Astrocyte (in vitro differentiated cells and primary cell): ENCODE measurements at regions not wholly inside any gene's neighbourhood (a gene's known extent, or its start where the extent isn't known, plus 50 kb on each side); places are given as distances from the start of the nearest gene placed in this dataset.
"Not testable (repeated sequence)": the region's sequence is repeated elsewhere in the genome, so short reads cannot be mapped to it uniquely, and the experiment has no call there.

Experiments
- DNase-seq: peaks from one replicate; pipeline ENCODE4 v3.0.0-alpha.2; 2010; ENCODE audit warnings: low read depth
- FAIRE-seq: peaks from 2 replicates; lab custom pipeline; 2011; peaks lifted over from hg19 to GRCh38; lab: Jason Lieb, UNC
- H2AFZ ChIP-seq: 2 replicates; pipeline ENCODE4 v1.6.0; 2012; ENCODE audit warnings: low read depth, low read length, inconsistent platforms
- H3K27ac ChIP-seq: 2 replicates; pipeline ENCODE4 v1.5.1; 2011; ENCODE audit warnings: low read depth, low read length, inconsistent platforms
- H3K27me3 ChIP-seq: 2 replicates; pipeline ENCODE4 v1.6.0; 2011; ENCODE audit warnings: low read length, inconsistent platforms; ENCODE audit not compliant: insufficient read depth
- H3K36me3 ChIP-seq: 2 replicates; pipeline ENCODE4 v1.5.1; 2011; ENCODE audit warnings: low read length, inconsistent platforms; ENCODE audit not compliant: insufficient read depth
- H3K4me1 ChIP-seq: 2 replicates; pipeline ENCODE4 v1.5.1; 2011; ENCODE audit warnings: low read length, inconsistent platforms; ENCODE audit not compliant: insufficient read depth
- H3K4me2 ChIP-seq: 2 replicates; pipeline ENCODE4 v1.6.0; 2012; ENCODE audit warnings: low read length, inconsistent platforms
- H3K4me3 ChIP-seq: 2 replicates; pipeline ENCODE4 v1.5.1; 2011; ENCODE audit warnings: low read depth, mild to moderate bottlenecking, low read length, inconsistent platforms; ENCODE audit not compliant: insufficient read depth
- H3K79me2 ChIP-seq: 2 replicates; pipeline ENCODE4 v1.6.0; 2012; ENCODE audit warnings: mild to moderate bottlenecking, low read length, inconsistent platforms; ENCODE audit not compliant: insufficient read depth
- H3K9ac ChIP-seq: 2 replicates; pipeline ENCODE4 v1.6.0; 2012; ENCODE audit warnings: mild to moderate bottlenecking, low read length, inconsistent platforms
- H3K9me3 ChIP-seq: 2 replicates; pipeline ENCODE4 v1.5.1; 2012; ENCODE audit warnings: low read depth, mild to moderate bottlenecking, low read length, inconsistent platforms; ENCODE audit not compliant: insufficient read depth
- H4K20me1 ChIP-seq: 2 replicates; pipeline ENCODE4 v1.6.0; 2012; ENCODE audit warnings: low read length, inconsistent platforms; ENCODE audit not compliant: insufficient read depth
- H3K27ac Mint-ChIP-seq: one replicate; pipeline ENCODE4 v1.8.0; 2021; ENCODE audit warnings: mild to moderate bottlenecking, mixed read lengths; ENCODE audit not compliant: unreplicated experiment
- H3K27me3 Mint-ChIP-seq: one replicate; pipeline ENCODE4 v1.8.0; 2021; ENCODE audit warnings: low read depth, mixed read lengths; ENCODE audit not compliant: unreplicated experiment
- H3K36me3 Mint-ChIP-seq: one replicate; pipeline ENCODE4 v1.8.0; 2021; ENCODE audit warnings: low read depth, mixed read lengths; ENCODE audit not compliant: unreplicated experiment
- H3K4me1 Mint-ChIP-seq: one replicate; pipeline ENCODE4 v1.8.0; 2021; ENCODE audit warnings: low read depth, mixed read lengths; ENCODE audit not compliant: unreplicated experiment
- H3K4me3 Mint-ChIP-seq: one replicate; pipeline ENCODE4 v1.8.0; 2021; ENCODE audit warnings: mild to moderate bottlenecking, moderate library complexity, mixed read lengths; ENCODE audit not compliant: unreplicated experiment
- H3K9me3 Mint-ChIP-seq: one replicate; pipeline ENCODE4 v1.8.0; 2021; ENCODE audit warnings: mild to moderate bottlenecking, mixed read lengths; ENCODE audit not compliant: unreplicated experiment
- EZH2 ChIP-seq: IDR thresholded peaks from 2 replicates; pipeline ENCODE4 v1.6.1; 2012; ENCODE audit warnings: mild to moderate bottlenecking, low read length, inconsistent platforms; ENCODE audit not compliant: insufficient read depth
- TF ChIP-seq, protein P1 (sequence below): IDR thresholded peaks from 2 replicates; pipeline ENCODE4 v1.5.1; 2011; ENCODE audit warnings: low read depth, mild to moderate bottlenecking, inconsistent platforms, low read length, moderate library complexity; ENCODE audit not compliant: insufficient read depth

DNA sequence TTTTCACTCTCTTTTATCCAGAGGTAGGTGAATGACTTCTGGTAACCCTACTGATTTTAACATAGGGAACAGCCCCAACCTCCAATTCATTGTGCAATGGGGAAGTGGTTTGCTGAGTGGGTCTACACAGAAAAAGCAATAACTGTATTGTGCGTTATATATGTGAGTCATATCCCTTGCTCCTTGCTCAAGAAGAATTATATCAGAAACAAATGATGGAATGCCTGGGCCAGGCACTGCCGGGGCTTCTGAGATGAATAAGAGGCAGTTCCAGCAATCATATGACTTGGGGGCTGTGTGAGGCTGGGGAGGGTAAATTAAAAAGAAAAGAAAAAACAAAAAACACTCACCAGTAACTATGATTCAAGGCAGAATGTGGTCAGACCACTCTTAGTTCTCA lies 79.2 kb upstream of the ABCA1 start:
- H3K4me1 Mint-ChIP-seq, result peaks cover 19% of the 10 kb centered on the region
- H3K36me3 Mint-ChIP-seq, result no peaks in the 10 kb centered on the region
- H3K36me3 ChIP-seq, result no peaks in the 10 kb centered on the region
- H3K9me3 ChIP-seq, result no peaks in the 10 kb centered on the region
- FAIRE-seq (peak; percentile 87), DNase-seq (peak; percentile 95)
- peaks cover under 1% of the 10 kb centered on the region for H3K9me3 Mint-ChIP-seq
- no peaks in the 10 kb centered on the region for H3K79me2 ChIP-seq
- no peaks in the 10 kb centered on the region for H3K27me3 Mint-ChIP-seq
- peak overlapping the region; percentile 82 for H3K27ac Mint-ChIP-seq
- H3K4me3 Mint-ChIP-seq, result no peak overlapping the region
- H3K4me2 ChIP-seq, result peak overlapping the region; percentile 75
- H4K20me1 ChIP-seq, result no peaks in the 10 kb centered on the region
- peaks cover 16% of the 10 kb centered on the region for H3K4me1 ChIP-seq
- H3K27me3 ChIP-seq, result no peaks in the 10 kb centered on the region
- peak overlapping the region; percentile 18 for H2AFZ ChIP-seq
- no peak overlapping the region for H3K4me3 ChIP-seq
- H3K9ac ChIP-seq, result peak overlapping the region; percentile 72
- TF ChIP-seq, protein P1, sequence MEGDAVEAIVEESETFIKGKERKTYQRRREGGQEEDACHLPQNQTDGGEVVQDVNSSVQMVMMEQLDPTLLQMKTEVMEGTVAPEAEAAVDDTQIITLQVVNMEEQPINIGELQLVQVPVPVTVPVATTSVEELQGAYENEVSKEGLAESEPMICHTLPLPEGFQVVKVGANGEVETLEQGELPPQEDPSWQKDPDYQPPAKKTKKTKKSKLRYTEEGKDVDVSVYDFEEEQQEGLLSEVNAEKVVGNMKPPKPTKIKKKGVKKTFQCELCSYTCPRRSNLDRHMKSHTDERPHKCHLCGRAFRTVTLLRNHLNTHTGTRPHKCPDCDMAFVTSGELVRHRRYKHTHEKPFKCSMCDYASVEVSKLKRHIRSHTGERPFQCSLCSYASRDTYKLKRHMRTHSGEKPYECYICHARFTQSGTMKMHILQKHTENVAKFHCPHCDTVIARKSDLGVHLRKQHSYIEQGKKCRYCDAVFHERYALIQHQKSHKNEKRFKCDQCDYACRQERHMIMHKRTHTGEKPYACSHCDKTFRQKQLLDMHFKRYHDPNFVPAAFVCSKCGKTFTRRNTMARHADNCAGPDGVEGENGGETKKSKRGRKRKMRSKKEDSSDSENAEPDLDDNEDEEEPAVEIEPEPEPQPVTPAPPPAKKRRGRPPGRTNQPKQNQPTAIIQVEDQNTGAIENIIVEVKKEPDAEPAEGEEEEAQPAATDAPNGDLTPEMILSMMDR, result no peak
- TF ChIP-seq EZH2, result no peak
- H3K27ac ChIP-seq, result peak overlapping the region; percentile 91

DNA sequence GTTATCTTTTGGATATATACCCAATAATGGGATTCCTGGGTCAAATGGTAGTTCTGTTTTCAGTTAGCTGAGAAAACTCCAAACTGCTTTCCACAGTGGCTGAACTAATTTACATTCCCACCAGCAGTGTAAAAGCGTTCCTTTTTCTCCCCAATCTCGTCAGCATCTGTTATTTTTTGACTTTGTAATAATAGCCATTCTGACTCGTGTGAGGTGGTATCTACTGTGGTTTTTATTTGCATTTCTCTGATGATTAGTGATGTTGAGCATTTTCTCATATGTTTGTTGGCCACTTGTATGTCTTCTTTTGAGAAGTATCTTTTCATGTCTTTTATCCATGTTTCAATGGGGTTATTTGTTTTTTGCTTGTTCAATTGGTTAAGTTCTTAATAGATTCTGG lies 82.1 kb upstream of the ABCA1 start:
- not testable (repeated sequence) for H3K27ac ChIP-seq, H2AFZ ChIP-seq, H3K4me3 Mint-ChIP-seq, H3K4me3 ChIP-seq, H4K20me1 ChIP-seq, H3K27me3 Mint-ChIP-seq, H3K9me3 Mint-ChIP-seq, H3K27ac Mint-ChIP-seq, H3K9ac ChIP-seq, H3K4me2 ChIP-seq, H3K36me3 Mint-ChIP-seq, H3K36me3 ChIP-seq, H3K9me3 ChIP-seq, H3K79me2 ChIP-seq, FAIRE-seq, H3K27me3 ChIP-seq
- H3K4me1 ChIP-seq, result peaks cover 16% of the 10 kb centered on the region
- H3K4me1 Mint-ChIP-seq, result peaks cover 19% of the 10 kb centered on the region
- DNase-seq, result peak; percentile 48

DNA sequence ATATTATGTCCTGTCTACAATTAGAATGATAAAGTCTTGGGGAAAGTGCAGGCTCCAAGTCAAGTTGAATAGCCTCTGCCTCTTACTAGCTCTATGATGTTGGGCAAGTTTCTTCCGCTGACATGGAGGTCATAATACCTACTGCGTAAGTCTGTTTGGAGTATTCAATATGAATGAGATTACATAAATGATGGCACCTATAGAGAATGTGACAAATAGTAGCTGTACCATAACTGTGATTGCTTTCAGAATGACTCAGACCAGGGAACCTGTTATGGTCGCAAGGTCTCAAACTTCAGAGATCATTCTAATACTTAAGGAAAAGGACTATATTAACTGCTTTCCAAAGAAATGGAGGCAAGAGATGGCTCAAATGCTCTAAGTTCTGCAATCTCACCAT lies 94.0 kb upstream of the ABCA1 start:
- Histone ChIP-seq H3K79me2 (no peaks in the 10 kb centered on the region), H2AFZ (no peak overlapping the region), H3K36me3 (no peaks in the 10 kb centered on the region), H3K9ac (no peak overlapping the region), H3K4me3 (no peak overlapping the region), H3K27ac (no peak overlapping the region), H4K20me1 (no peaks in the 10 kb centered on the region), H3K27me3 (no peaks in the 10 kb centered on the region), H3K9me3 (no peaks in the 10 kb centered on the region), H3K4me2 (no peak overlapping the region), H3K4me1 (peaks cover 9% of the 10 kb centered on the region)
- TF ChIP-seq EZH2, result no peak
- TF ChIP-seq, protein P1, result no peak
- no peak overlapping the region for H3K27ac Mint-ChIP-seq
- no peaks in the 10 kb centered on the region for H3K27me3 Mint-ChIP-seq
- no peak for DNase-seq
- H3K4me3 Mint-ChIP-seq, result no peak overlapping the region
- no peaks in the 10 kb centered on the region for H3K36me3 Mint-ChIP-seq
- H3K9me3 Mint-ChIP-seq, result peaks cover 4% of the 10 kb centered on the region
- FAIRE-seq, result no peak
- H3K4me1 Mint-ChIP-seq, result peaks cover 9% of the 10 kb centered on the region

DNA sequence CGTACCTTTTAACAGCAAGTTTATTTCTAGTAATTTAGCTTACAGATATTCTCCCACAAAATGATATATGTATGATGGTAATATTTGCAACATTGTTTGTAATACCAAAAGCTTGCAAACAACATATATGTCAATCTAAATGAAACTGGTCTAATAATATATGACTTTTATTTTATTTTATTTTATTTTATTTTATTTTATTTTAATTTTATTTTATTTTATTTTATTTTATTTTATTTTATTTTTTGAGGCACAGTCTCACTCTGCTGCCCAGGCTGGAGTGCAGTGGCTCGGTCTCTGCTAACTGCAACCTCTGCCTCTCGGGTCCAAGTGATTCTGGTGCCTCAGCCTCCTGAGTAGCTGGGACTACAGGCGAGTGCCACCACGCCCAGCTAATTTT lies 94.6 kb upstream of the ABCA1 start:
- not testable (repeated sequence) for H3K27ac Mint-ChIP-seq, H2AFZ ChIP-seq, FAIRE-seq, H3K9me3 Mint-ChIP-seq, H3K9me3 ChIP-seq, H3K36me3 Mint-ChIP-seq, H3K4me2 ChIP-seq, DNase-seq, H3K79me2 ChIP-seq, H3K4me3 ChIP-seq, H3K36me3 ChIP-seq, H3K9ac ChIP-seq, H3K27me3 ChIP-seq, H4K20me1 ChIP-seq, H3K4me3 Mint-ChIP-seq, H3K27ac ChIP-seq, H3K27me3 Mint-ChIP-seq
- H3K4me1 Mint-ChIP-seq, result peaks cover 15% of the 10 kb centered on the region
- H3K4me1 ChIP-seq, result peaks cover 13% of the 10 kb centered on the region
